ENCODE measurements at regions not wholly inside any gene's neighbourhood (a gene's known extent, or its start where the extent isn't known, plus 50 kb on each side); places are given as distances from the start of the nearest gene placed in this dataset.
"Not testable (repeated sequence)": the region's sequence is repeated elsewhere in the genome, so short reads cannot be mapped to it uniquely, and the experiment has no call there.

- no peak for DNase-seq
Measured at GRCh38 chr15:93820566-93820965, 410.8 kb upstream of the MCTP2 start.

GRCh38 chr15:93819826-93820225 is 411.5 kb upstream of the MCTP2 start:
- DNase-seq = no peak

GRCh38 chr15:93816815-93817214 is 414.5 kb upstream of the MCTP2 start:
- no peak for DNase-seq

GRCh38 chr15:93811305-93811704 is 420.1 kb upstream of the MCTP2 start:
- no peak for DNase-seq

GRCh38 chr15:93809516-93809915 is 421.8 kb upstream of the MCTP2 start:
- DNase-seq = no peak

- DNase-seq = peak; percentile 49
Measured at GRCh38 chr15:93803421-93804152, 427.8 kb upstream of the MCTP2 start.

GRCh38 chr15:93801206-93801605 is 430.2 kb upstream of the MCTP2 start:
- no peak for DNase-seq

- DNase-seq = no peak
Measured at GRCh38 chr15:93800805-93801204, 430.6 kb upstream of the MCTP2 start.

- no peak for DNase-seq
Measured at GRCh38 chr15:93789441-93789840, 441.9 kb upstream of the MCTP2 start.

GRCh38 chr15:93780073-93780472 is 451.3 kb upstream of the MCTP2 start:
- DNase-seq = no peak

- DNase-seq = no peak
Measured at GRCh38 chr15:93779341-93779740, 452.0 kb upstream of the MCTP2 start.

- peak; percentile 17 for DNase-seq
Measured at GRCh38 chr15:93771196-93772030, 459.9 kb upstream of the MCTP2 start.

- no peak for DNase-seq
Measured at GRCh38 chr15:93770788-93771187, 460.6 kb upstream of the MCTP2 start.

- no peak for DNase-seq
Measured at GRCh38 chr15:93762036-93762435, 469.3 kb upstream of the MCTP2 start.

- DNase-seq = no peak
Measured at GRCh38 chr15:93759629-93760028, 471.7 kb upstream of the MCTP2 start.

GRCh38 chr15:93758824-93759223 is 472.5 kb upstream of the MCTP2 start:
- DNase-seq = no peak

- no peak for DNase-seq
Measured at GRCh38 chr15:93748710-93749109, 482.7 kb upstream of the MCTP2 start.

- not testable (repeated sequence) for DNase-seq
Measured at GRCh38 chr15:93734976-93735375, 496.4 kb upstream of the MCTP2 start.

GRCh38 chr15:93730724-93731123 is 500.6 kb upstream of the MCTP2 start:
- no peak for DNase-seq

- DNase-seq = no peak
Measured at GRCh38 chr15:93722165-93722564, 509.2 kb upstream of the MCTP2 start.

- DNase-seq = no peak
Measured at GRCh38 chr15:93720607-93721006, 510.8 kb upstream of the MCTP2 start.

GRCh38 chr15:93719921-93720351 is 511.4 kb upstream of the MCTP2 start:
- no peak for DNase-seq

- DNase-seq = peak; percentile 40
Measured at GRCh38 chr15:93716615-93717231, 514.6 kb upstream of the MCTP2 start.

All from renal pelvis (tissue), 1 donor.